Skeletal muscle cell (primary cell): ENCODE measurements at regions not wholly inside any gene's neighbourhood (a gene's known extent, or its start where the extent isn't known, plus 50 kb on each side); places are given as distances from the start of the nearest gene placed in this dataset.
"Not testable (repeated sequence)": the region's sequence is repeated elsewhere in the genome, so short reads cannot be mapped to it uniquely, and the experiment has no call there.

ENCODE experiments used
- DNase-seq: peaks from one replicate; pipeline ENCODE4 v3.0.0-alpha.2; 2010; ENCODE audit warnings: low read depth
- H3K4me3 ChIP-seq: 2 replicates; pipeline ENCODE4 v1.5.1; 2011; ENCODE audit warnings: low read depth, mild to moderate bottlenecking, control low read depth, low read length, moderate library complexity

DNA sequence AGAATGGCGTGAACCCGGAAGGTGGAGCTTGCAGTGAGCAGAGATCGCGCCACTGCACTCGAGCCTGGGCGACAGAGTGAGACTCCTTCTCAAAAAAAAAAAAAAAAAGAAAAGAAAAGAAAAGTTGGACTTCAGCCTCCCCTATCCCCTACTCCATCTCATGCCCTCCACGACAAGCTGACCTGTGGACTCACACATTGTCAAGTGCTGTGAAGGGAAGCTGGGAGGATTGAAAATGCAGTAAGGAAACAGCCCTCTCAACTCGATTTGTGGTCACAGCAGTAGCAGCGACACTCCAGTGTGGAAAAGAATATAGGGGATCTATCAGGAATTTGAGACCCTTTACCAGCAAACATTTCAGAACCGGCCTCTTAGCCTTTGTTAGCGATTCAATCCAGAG, 103.6 kb upstream of the SVIL start:
- no peak for DNase-seq
- no peak overlapping the region for H3K4me3 ChIP-seq

DNA sequence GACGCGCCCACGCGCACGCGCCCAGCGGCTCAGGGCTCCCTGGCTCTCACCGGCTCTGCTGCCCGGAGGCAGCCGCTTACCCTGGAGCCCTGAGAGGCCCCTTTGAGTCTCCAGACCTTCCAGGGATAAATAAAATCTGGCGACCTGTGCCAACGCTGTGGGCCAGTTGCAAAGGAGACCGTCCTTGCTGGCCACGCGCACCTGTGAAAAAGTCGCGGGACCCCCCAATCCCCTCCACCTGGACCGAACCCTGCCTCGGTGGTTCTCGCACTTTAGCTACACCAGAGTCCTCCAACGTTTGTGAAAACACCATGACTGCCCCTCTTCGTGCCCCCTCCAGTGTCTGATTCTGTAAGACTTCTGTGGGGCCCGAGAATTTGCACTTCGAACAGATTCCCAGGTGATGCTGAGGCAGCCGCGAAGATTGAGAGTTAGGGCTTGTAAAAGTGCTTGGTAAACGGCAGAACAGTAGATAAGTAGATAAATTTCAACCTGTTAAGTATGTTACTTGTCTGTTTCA, 102.4 kb upstream of the SVIL start:
- H3K4me3 ChIP-seq: peak overlapping the region; percentile 75
- no peak for DNase-seq

DNA sequence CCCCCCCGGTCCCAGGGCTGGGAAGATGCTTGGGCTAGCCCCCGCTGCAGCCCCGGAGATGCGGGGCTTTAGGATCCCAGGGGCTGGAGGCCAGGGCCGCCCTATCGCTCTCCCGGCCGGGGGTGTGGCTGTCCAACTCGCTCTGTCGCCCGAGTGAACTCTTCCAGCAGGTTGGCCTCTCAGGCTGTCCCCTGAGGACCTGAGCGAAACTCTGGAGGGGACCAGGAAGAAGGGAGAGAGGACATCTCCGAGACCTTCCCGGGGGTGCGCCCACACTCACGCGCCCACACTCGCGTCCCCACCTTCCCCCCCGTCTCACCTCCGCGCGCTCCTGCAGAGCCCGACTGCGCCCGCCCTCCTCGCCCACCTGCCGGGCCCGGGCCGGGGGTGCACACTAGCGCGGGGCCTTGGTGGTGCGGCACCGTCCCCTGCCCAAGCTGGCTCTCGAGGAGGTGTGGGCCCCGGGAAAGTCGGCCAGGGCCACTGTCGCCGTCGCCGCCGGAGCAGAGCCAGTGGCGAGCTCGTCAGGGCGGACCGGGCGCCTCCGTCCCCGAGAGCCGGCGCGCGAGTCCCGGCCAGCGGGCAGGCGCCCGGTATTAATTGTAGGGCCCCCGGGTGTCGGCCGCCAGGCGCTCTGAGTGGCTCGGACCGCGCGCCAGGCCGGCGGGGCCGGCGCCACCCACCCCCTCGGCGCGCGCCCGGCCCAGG, 101.7 kb upstream of the SVIL start:
- H3K4me3 ChIP-seq: peak overlapping the region; percentile 75
- no peak for DNase-seq

DNA sequence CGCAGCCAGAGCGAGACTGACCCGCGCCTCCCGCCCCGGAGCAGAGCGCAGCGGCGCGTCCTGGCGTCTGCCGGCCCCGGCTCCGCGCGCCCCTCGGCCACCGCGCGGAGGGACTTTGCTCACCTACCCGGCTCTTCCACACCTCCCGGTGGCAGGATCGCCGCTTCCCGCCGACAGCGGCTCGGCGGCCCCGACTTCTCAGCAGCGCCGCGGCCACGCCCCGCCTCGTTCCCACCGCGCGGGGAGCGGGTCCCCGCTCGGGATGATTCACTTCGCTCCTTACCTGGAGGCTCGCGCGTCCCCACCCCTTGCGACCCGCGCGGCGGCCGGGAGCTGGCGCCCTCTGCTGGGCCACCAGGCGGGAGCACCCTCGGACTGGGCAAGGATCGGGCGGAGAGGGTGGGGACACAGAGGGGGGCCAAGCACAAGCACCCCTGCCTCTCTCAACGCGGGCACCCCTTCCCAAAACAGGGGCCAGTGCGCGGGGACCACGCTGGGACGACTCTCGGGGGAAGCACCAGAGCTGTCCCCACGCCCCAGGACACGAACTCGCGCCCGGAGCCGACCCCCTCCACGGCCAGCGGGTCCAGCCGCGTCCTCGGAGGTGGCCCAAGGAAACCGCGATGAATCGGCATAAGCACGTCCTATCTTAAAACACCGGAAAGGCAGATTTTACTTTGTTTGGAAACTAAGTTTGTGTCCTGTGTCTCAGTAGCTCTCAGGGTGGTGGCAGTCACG, 101.0 kb upstream of the SVIL start:
- DNase-seq: no peak
- peak overlapping the region; percentile 75 for H3K4me3 ChIP-seq

DNA sequence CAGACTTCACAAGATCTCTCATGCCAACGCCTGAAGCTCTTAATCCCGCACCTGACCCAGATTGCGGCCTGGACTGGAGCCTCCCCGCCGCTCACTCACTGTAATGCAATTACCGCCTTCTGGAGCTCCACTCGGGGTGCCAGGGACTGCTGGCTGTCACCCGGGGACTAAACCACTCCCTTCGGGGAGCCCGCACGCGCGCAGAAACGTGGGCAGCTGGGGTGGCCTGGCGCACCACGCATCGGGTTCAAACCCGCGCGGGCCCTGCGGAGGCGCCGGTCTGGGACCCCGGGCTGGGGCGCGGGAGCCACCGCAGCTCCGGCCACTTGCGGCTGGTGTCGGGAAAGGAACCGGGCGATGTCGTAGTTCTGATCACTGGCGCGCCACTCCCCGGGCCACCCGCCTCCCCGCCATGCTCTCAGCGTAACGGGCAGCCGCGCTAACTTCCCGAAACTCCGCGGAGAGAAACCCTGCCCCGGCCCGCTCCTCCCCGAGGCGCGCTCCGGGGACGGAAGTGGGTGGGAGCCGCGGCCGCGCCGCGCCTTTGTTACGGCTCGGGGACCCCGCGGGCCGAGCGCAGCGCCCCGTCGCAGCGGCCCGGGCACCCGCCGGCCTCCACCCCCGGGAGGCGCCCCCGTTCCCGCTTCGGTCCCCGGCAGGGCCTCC, 100.3 kb upstream of the SVIL start:
- DNase-seq: no peak
- peak overlapping the region; percentile 75 for H3K4me3 ChIP-seq

DNA sequence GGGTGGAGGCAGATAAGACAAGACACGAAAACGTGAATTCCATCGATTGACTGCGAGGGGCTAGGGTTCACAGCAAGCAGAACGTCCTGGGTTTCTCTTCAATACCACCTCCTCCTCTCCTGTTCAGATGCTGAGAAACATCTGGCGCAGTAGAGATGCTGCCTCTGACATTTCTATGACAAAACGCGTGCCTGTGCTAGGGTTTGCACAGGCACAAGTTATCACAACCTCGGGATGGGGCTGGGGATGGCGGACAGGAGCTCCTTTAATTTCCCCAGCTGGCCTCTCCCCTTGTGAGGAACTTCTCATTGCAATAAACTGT, 99.8 kb upstream of the SVIL start:
- no peak for DNase-seq
- H3K4me3 ChIP-seq: peak overlapping the region; percentile 75

DNA sequence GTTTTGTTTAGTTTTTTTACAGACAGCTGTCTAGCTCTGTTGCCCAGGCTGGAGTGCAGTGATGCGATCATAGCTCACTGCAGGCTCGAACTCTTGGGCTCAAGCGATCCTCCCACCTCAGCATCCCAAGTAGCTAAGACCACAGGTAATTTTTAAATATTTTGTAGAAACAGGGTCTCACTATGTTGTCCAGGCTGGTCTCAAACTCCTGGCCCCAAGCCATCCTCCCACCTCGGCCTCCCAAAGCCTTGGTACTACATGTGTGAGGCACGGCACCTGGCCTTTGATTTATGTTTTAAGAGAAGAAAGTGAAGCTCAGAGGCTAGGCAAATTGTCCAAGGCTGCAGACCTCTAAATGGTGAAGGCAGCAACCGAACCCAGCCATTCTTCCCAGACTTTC, 98.6 kb upstream of the SVIL start:
- H3K4me3 ChIP-seq: no peak overlapping the region
- no peak for DNase-seq

DNA sequence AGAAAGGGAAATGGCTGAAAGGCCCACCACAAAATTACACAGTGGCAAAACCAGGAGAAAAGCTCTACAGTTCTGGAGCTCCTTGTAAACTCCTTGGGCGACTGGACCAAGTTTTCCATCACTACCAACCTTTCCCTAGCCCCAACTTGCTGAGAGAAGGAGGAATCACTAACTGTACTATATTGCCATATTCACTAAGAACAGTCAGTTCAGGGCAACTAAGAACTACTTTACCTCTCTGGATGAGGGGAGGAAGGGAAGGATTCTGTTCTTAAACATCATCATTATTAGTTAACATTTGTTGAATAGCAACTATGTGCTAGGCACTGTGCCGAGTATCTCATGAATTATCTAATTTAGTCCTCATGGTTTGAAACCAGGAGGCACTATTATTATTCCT, 98.1 kb upstream of the SVIL start:
- no peak for DNase-seq
- no peak overlapping the region for H3K4me3 ChIP-seq

DNA sequence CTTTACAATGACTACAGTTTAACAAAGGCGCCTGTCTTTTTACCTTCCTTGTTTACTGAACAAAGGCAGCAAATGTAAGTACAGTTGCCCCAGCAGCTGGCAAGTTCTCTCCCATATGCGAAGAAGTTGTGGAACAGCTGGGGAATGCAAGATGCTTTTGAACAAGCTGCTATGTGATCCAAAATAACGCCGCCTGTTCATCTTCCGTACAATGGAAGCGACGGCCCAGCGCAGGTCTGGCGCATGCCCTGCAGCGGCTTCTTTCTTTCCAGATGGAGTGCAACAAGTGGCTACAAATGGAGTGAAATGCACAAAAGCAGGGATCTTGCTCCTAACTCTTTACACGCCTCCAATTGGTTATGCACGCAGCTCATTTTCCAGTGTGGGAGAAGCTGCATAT, 97.0 kb upstream of the SVIL start:
- H3K4me3 ChIP-seq: no peak overlapping the region

DNA sequence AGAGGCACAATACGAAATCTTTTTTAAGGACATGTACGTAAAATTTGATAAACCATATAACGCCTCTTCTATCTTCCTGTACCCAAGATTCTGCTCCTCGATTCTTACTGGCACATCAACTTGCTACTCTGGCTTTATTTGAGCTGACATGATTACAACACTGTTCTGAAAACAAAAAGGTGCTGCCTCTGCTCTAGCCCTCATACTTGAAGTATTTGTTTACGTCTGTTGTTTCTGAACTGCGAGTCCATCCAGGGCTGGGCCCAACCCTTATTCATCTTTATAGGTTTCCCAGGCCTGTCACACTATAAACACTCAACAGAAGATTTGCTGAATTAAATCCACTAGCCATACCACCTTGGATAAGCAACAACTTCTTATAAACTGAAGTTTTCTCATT, 96.2 kb upstream of the SVIL start:
- DNase-seq: no peak
- no peak overlapping the region for H3K4me3 ChIP-seq

More for the DNA sequence above, 97.0 kb upstream of the SVIL start:
- DNase-seq: no peak

DNA sequence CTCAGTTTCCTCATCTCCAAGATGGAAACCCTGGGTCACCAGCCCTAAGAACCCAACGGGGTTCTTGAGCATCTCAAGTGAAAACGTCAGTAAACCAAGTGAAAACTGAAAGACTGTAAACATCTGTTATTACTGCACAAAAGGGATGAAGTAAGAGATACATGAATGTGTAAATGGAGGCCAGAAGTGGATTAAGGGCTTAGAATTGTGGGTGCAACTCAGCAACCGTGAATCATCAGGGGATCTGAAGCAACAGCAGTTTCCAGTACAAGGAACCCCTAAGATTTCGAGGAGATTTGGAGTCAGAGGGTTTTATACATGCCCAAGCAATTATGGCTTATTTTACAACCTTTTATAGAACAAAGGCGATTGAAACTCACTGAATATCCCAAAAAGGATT, 95.7 kb upstream of the SVIL start:
- H3K4me3 ChIP-seq: no peak overlapping the region
- DNase-seq: no peak

DNA sequence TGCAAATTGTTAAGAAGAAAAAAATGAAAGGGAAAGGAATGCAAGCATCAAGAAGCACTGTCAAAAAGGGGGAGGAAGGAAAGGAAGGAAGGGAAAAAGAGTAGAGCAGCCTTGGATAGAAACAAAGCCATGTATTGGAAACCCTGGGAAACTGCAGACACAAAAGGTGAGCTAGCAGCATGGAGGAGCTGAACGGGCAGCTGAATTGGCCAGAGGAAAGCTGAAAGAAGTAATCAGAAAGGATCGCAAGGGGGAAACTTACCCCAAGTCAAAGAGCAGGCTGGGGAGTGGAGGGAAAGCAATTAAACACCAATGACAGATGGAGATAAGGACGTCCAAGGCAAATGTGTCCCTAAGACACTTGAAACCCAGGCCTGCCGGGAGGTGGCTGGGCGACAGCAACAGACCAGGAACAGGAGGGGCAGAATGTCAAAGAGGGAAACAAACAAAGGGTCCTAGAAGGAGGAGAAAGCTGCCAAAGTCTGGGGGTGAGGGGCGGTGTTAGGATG, 93.8 kb upstream of the SVIL start:
- no peak for DNase-seq
- no peak overlapping the region for H3K4me3 ChIP-seq

DNA sequence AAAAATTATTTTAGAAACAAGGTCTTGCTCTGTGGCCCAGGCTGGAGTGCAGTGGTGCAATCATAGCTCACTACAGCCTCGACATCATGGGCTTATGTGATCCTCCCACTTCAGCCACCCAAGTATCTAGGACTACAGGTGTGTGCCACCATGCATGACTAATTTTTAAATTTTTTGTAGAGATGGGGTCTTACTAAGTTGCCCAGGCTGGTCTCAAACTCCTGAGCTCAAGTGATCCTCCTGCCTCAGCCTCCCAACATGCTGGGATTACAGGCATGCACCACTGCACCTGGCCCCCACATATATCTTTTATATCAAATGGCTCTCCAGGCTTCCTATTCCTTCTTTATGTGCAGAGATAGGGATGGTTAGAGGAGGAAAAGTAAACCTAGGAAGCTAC, 91.2 kb upstream of the SVIL start:
- H3K4me3 ChIP-seq, DNase-seq: not testable (repeated sequence)

DNA sequence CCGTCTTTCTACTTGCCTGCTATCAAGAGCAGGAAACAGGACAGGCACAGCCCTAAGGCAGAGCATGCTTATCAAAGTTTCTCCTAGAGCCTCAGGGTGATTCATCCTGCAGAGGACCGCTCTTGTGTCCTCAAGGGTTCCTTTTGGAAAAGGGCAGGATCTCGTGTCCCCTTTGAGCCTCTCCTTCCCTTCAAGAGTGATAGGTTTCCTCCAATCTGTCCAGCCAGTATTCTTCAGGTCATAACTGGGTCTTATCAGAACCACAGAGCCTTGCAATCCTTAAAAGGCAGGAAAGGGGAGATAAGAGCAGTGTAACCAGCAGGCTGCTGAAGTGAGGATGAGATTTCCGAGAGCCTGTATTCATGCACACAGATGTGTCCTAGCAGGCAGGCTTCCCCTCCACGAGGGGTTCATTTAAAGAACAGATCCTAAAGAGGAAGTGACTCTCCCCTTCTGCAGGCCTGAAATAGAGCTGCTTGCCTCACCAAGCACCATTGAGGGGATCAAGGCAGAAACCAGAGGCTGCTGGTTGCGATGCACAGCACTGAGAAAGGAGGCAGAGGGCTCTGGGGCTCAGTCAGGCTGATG, 90.5 kb upstream of the SVIL start:
- no peak overlapping the region for H3K4me3 ChIP-seq
- DNase-seq: no peak

DNA sequence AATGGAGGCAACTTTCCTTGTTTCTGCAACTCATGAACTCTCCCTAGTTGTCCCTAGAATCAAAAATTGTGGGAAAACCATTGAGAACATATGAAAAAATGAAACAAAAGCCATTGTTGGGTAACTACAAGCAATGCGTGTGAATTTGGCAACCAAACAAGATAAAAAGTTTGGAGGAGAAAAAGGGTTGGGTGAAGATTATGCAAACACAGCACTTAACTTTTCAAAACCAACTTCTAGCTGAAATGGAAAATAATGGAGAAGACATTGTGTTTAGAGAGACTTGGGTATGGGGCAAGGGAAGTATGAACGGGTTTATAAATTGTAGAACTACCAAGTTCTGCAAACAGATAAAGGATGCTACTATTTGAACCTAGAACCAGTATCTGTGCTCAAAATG, 89.0 kb upstream of the SVIL start:
- no peak overlapping the region for H3K4me3 ChIP-seq
- no peak for DNase-seq

DNA sequence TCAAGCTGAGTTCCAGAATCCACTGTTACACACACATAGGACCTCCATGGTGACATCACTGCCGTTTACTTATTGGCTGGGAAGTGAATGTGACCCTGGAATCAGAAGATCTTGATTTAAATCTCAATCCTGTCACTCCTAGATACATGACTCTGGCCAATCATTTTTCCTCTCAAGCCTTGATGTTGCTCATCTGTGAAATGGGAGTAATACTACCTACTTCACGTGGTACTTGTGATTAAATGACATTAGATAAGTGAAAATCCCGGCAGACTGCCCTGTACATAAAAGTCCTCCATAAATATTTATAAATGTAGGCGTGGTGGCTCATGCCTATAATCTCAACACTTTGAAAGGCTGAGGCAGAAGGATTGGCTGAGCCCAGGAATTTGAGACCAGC, 88.0 kb upstream of the SVIL start:
- no peak overlapping the region for H3K4me3 ChIP-seq
- no peak for DNase-seq

DNA sequence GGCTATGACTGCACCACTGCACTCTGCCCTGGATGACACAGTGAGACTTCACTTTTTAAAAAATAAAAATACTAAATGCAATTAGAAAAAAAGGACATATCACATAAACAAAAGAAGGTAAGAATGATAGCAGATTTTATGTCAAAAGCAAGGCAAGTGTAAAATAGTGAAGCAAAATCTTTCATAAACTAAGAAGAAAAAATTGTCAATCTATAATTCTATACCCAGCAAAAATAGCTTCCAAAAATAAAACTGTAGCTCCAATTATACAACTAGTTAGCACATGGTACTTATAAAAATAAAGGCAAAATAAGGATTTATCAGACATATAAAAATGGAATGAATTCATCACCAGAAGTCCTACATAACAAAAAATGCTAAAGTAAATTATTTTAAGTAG, 85.4 kb upstream of the SVIL start:
- no peak overlapping the region for H3K4me3 ChIP-seq
- no peak for DNase-seq

DNA sequence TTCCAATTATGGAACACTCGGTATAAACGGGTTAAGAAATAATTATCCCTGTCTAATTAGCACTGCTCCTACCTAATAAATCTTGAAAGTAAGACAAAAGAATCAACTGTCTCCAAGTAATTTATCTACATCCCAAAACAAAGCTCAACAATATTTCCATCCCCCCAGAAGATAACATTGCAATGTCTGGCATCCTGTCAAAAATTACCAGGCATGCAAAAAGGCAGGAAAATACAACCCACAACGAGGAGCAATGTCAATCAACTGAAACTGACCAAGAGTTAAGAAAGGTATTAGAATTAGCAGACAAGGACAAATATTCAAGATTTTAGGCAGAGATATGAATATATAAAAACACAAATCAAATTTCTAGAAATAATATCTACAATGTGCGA, 84.5 kb upstream of the SVIL start:
- DNase-seq: no peak

DNA sequence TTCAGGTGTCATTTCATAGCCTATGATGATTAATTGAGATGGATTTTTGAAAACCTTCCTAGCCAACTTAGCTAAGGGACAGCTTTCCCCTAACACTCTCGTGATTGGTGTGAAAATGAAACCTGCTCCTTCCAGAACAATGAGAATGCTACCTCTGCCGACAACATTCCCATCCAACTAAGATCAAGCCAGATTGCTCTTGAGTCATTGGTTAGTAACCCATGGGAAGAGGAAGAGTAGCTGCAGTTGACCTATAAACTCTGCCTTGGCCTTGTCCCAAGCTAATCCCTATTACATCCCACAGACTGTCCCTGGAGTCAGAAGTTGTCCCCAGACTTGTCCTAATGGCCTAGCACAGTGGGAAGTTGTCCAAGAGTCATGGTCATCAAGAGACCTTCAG, 80.5 kb upstream of the SVIL start:
- no peak overlapping the region for H3K4me3 ChIP-seq
- no peak for DNase-seq

More for the DNA sequence above, 84.5 kb upstream of the SVIL start:
- H3K4me3 ChIP-seq: no peak overlapping the region
